ENCODE measurements at regions not wholly inside any gene's neighbourhood (a gene's known extent, or its start where the extent isn't known, plus 50 kb on each side); places are given as distances from the start of the nearest gene placed in this dataset.

- TF ChIP-seq TAL1 (IDR thresholded peaks at IDR 0.05) (peak; percentile 9; the same call in 1 of the 2 replicates), DEAF1 (CRISPR knock-in tag; IDR thresholded peaks at IDR 0.05) (peak; percentile 76), ZNF24 (IDR thresholded peaks at IDR 0.05) (0 out of 2 replicates have a peak, but pooled peaks have one; percentile 41), GTF2A2 (tag; IDR thresholded peaks at IDR 0.05) (no peak), PTBP1 (IDR thresholded peaks at IDR 0.05; ENCODE audit: low read depth, low read length) (no peak), RBFOX2 (IDR thresholded peaks at IDR 0.05; ENCODE audit: low read depth, low read length) (no peak), STAG1 (CRISPR knock-in tag; IDR thresholded peaks at IDR 0.05; ENCODE audit: borderline replicate concordance) (peak; percentile 64; the same call in 1 of the 2 replicates), MYC (IDR thresholded peaks at IDR 0.05; ENCODE audit: low read depth, low read length) (0 out of 2 replicates have a peak, but pooled peaks have one; percentile 35), MYC (CRISPR knock-in tag; IDR thresholded peaks at IDR 0.05; ENCODE audit: borderline replicate concordance, low read depth) (no peak), CTBP1 (IDR thresholded peaks at IDR 0.05; ENCODE audit: borderline replicate concordance) (peak; percentile 52)
Measured at GRCh38 chr6:16964553-16965499, 137.0 kb upstream of the STMND1 start (continued).

All from K562 (cell line).